Endothelial cell of umbilical vein (primary cell): ENCODE measurements at regions not wholly inside any gene's neighbourhood (a gene's known extent, or its start where the extent isn't known, plus 50 kb on each side); places are given as distances from the start of the nearest gene placed in this dataset.

Experiments used
- EZH2 ChIP-seq: IDR thresholded peaks from 2 replicates; pipeline ENCODE4 v1.6.1; 2012; ENCODE audit warnings: borderline replicate concordance, low read depth, mild to moderate bottlenecking, moderate library complexity, low read length, inconsistent platforms; ENCODE audit not compliant: severe bottlenecking
- POLR2AphosphoS5 ChIP-seq: IDR thresholded peaks from 2 replicates; pipeline ENCODE4 v1.6.1; 2012; ENCODE audit warnings: low read depth, mild to moderate bottlenecking, control low read depth, low read length, moderate library complexity; ENCODE audit not compliant: insufficient read depth
- TF ChIP-seq, protein P1 (sequence below), 2 donors: IDR thresholded peaks; 1 replicate in 1 of 2; 2 replicates in 1 of 2; pipeline ENCODE4 v1.5.1; 2011; ENCODE audit warnings: low read length in 2 of 2, mild to moderate bottlenecking in 2 of 2, moderate library complexity in 2 of 2, control low read depth in 1 of 2, inconsistent platforms in 1 of 2, low read depth in 1 of 2; ENCODE audit not compliant: insufficient read depth in 1 of 2; ENCODE audit errors: extremely low read depth in 1 of 2
- TF ChIP-seq, protein P2 (sequence below): IDR thresholded peaks from 2 replicates; pipeline ENCODE4 v1.6.1; 2011; ENCODE audit not compliant: insufficient read depth, insufficient read length

DNA sequence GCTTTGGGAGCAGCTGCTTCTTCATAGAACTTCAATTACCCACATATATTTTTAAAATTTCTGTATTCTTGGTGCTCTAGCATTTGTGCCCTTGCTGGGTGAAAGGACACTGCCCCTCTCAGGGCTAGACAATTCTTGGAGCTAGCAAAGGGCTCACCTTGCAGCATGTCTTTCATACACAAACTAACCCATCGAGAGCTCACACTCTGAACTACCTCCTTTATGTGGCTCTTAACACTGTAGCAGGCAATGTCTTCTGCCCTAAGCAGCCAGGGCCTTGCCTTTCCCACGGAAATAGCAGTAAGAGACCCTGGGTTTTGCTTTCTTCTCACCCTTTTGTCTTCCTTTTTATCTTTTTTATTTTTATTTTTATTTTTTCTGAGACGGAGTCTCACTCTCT, 234.0 kb downstream of the ACTR3 start:
- TF ChIP-seq POLR2AphosphoS5 (no peak), EZH2 (no peak)
- TF ChIP-seq, protein P1, sequence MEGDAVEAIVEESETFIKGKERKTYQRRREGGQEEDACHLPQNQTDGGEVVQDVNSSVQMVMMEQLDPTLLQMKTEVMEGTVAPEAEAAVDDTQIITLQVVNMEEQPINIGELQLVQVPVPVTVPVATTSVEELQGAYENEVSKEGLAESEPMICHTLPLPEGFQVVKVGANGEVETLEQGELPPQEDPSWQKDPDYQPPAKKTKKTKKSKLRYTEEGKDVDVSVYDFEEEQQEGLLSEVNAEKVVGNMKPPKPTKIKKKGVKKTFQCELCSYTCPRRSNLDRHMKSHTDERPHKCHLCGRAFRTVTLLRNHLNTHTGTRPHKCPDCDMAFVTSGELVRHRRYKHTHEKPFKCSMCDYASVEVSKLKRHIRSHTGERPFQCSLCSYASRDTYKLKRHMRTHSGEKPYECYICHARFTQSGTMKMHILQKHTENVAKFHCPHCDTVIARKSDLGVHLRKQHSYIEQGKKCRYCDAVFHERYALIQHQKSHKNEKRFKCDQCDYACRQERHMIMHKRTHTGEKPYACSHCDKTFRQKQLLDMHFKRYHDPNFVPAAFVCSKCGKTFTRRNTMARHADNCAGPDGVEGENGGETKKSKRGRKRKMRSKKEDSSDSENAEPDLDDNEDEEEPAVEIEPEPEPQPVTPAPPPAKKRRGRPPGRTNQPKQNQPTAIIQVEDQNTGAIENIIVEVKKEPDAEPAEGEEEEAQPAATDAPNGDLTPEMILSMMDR (IDR thresholded peaks at IDR 0.05; ENCODE audit: extremely low read depth in 1 of 2, insufficient read depth in 1 of 2, low read depth in 1 of 2, low read length in 2 of 2): no peak
- TF ChIP-seq, protein P2, sequence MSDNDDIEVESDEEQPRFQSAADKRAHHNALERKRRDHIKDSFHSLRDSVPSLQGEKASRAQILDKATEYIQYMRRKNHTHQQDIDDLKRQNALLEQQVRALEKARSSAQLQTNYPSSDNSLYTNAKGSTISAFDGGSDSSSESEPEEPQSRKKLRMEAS: no peak
